GM12891 (cell line): ENCODE measurements at regions not wholly inside any gene's neighbourhood (a gene's known extent, or its start where the extent isn't known, plus 50 kb on each side); places are given as distances from the start of the nearest gene placed in this dataset.

ENCODE experiments used
- POLR2A ChIP-seq: IDR thresholded peaks from 2 replicates; pipeline ENCODE4 v1.6.1; 2011; ENCODE audit warnings: low read depth, low read length, control low read depth
- POU2F2 ChIP-seq: IDR thresholded peaks from 2 replicates; pipeline ENCODE4 v1.6.1; 2011; ENCODE audit warnings: low read depth, mild to moderate bottlenecking, control low read depth, low read length, moderate library complexity
- TAF1 ChIP-seq: IDR thresholded peaks from 2 replicates; pipeline ENCODE4 v1.6.1; 2011; ENCODE audit warnings: low read depth, low read length, control low read depth

GRCh38 chr18:32868406-32868805, 95.6 kb upstream of the KLHL14 start:
- no peak for TF ChIP-seq POLR2A
- no peak for TF ChIP-seq POU2F2
- TF ChIP-seq TAF1 = no peak
